K562 (cell line): ENCODE measurements at regions not wholly inside any gene's neighbourhood (a gene's known extent, or its start where the extent isn't known, plus 50 kb on each side); places are given as distances from the start of the nearest gene placed in this dataset.
A peak's percentile ranks its signal among the peaks of the same experiment; 100 is the strongest.

Experiments
- ATAC-seq: fragments of 200-7000 bp; cut with Tn5 transposase; 3 replicates; pipeline ENCODE4 v1.9.1; 2020; ENCODE audit warnings: moderate library complexity
- BruUV-seq: library from RNA; stranded (reverse); fragments of 400-500 nt; replicated peaks from 2 replicates; lab custom pipeline; 2021; lab: Mats Ljungman, UMichigan
- CTCF ChIA-PET: fragments of 300-600 bp; formaldehyde crosslinking; extraction: SDS; loops from one replicate; lab custom pipeline; 2021; ENCODE audit warnings: low intra/inter-chr PET ratio; lab: Yijun Ruan, JAX
- POLR2A ChIA-PET: fragments of 300-600, 350-650 bp; sonication (Branson Sonifier 250); formaldehyde crosslinking; extraction: SDS; loops from one replicate; lab custom pipeline; 2021; ENCODE audit warnings: antibody characterized with exemption, inconsistent platforms; lab: Yijun Ruan, JAX
- DNase-seq, 4 experiments: peaks; one replicate each; pipeline versions ENCODE4 v3.0.0 to v3.0.0-alpha.2; 2011 to 2018; ENCODE audit warnings: low spot score in 3 of 4, mixed read lengths in 3 of 4; ENCODE audit errors: extremely low read depth in 1 of 4
- FAIRE-seq: peaks from 2 replicates; lab custom pipeline; 2011; peaks lifted over from hg19 to GRCh38; lab: Jason Lieb, UNC
- H2AFZ ChIP-seq: 2 replicates; pipeline ENCODE4 v1.6.0; 2011; ENCODE audit warnings: low read depth, low read length, control low read depth, inconsistent platforms
- H3K27ac ChIP-seq: fragments of 200-600 bp; 3 replicates; pipeline ENCODE4 v1.8.0; 2011; ENCODE audit warnings: low read depth, mild to moderate bottlenecking, control low read depth, inconsistent platforms, low read length, moderate library complexity, mixed read lengths; ENCODE audit errors: extremely low read depth
- H3K27me3 ChIP-seq, 2 experiments: fragments of 300-600 bp in 1 of 2; 2 replicates in 1 of 2; 3 replicates in 1 of 2; pipeline versions ENCODE4 v1.6.0 to v1.8.0; 2011; ENCODE audit warnings: inconsistent platforms in 2 of 2, low read length in 2 of 2, mild to moderate bottlenecking in 1 of 2, mixed read lengths in 1 of 2, moderate library complexity in 1 of 2; ENCODE audit not compliant: control insufficient read depth in 2 of 2, insufficient read depth in 2 of 2
- H3K36me3 ChIP-seq: fragments of 300-600 bp; 3 replicates; pipeline ENCODE4 v1.8.0; 2011; ENCODE audit warnings: mild to moderate bottlenecking, low read length, inconsistent platforms; ENCODE audit not compliant: control insufficient read depth, insufficient read depth
- H3K4me1 ChIP-seq, 2 experiments: fragments of 200-600 bp in 1 of 2; replicated peaks in 1 of 2; 2 replicates in 1 of 2; 3 replicates in 1 of 2; pipeline versions ENCODE4 v1.5.1 to v1.8.0; 2011; ENCODE audit warnings: inconsistent platforms in 2 of 2, low read length in 2 of 2, mild to moderate bottlenecking in 1 of 2, mixed read lengths in 1 of 2, moderate library complexity in 1 of 2; ENCODE audit not compliant: control insufficient read depth in 2 of 2, insufficient read depth in 2 of 2
- H3K4me2 ChIP-seq: 2 replicates; pipeline ENCODE4 v1.6.1; 2011; ENCODE audit warnings: low read length, control low read depth, inconsistent platforms, mixed read lengths; ENCODE audit not compliant: insufficient read depth
- H3K4me3 ChIP-seq: fragments of 200-600 bp; sonication (generic), shearing (Covaris generic); 2 replicates; pipeline ENCODE4 v1.5.1; 2016; ENCODE audit warnings: control low read depth, inconsistent platforms
- H3K79me2 ChIP-seq: fragments of 200-600 bp; 3 replicates; pipeline ENCODE4 v1.8.0; 2011; ENCODE audit warnings: low read length, inconsistent platforms; ENCODE audit not compliant: control insufficient read depth, insufficient read depth
- H3K9ac ChIP-seq, 2 experiments: 2 replicates each; pipeline versions ENCODE4 v1.6.0 to v1.6.1; 2011; ENCODE audit warnings: low read depth in 2 of 2, low read length in 2 of 2, control low read depth in 1 of 2, inconsistent platforms in 1 of 2, mild to moderate bottlenecking in 1 of 2, mixed read lengths in 1 of 2; ENCODE audit not compliant: insufficient read depth in 1 of 2
- H3K9me1 ChIP-seq: one replicate; pipeline ENCODE4 v1.6.0; 2011; ENCODE audit warnings: inconsistent platforms, mild to moderate bottlenecking, low read length, moderate library complexity; ENCODE audit not compliant: control insufficient read depth, insufficient read depth
- H3K9me3 ChIP-seq: replicated peaks from 2 replicates; pipeline ENCODE4 v1.5.1; 2011; ENCODE audit warnings: low read depth, low read length, inconsistent platforms; ENCODE audit not compliant: control insufficient read depth, insufficient read depth
- H4K20me1 ChIP-seq: replicated peaks from 2 replicates; pipeline ENCODE4 v1.6.1; 2011; ENCODE audit warnings: low read length, inconsistent platforms, mixed read lengths; ENCODE audit not compliant: control insufficient read depth, insufficient read depth
- CGGBP1 ChIP-seq: fragments of 250-450 bp; sonication (Bioruptor Pico); IDR thresholded peaks from 2 replicates; pipeline ENCODE4 v1.9.0; 2021; ENCODE audit warnings: mild to moderate bottlenecking
- E2F6 ChIP-seq, 2 experiments: IDR thresholded peaks; 2 replicates each; pipeline ENCODE4 v1.6.1; 2011; ENCODE audit warnings: borderline replicate concordance in 1 of 2, control low read depth in 1 of 2, low read depth in 1 of 2, low read length in 1 of 2, mild to moderate bottlenecking in 1 of 2, mixed read lengths in 1 of 2, moderate library complexity in 1 of 2; ENCODE audit not compliant: insufficient read depth in 1 of 2, insufficient read length in 1 of 2, poor library complexity in 1 of 2, severe bottlenecking in 1 of 2; ENCODE audit errors: extremely low read depth in 1 of 2
- ETS2 ChIP-seq: IDR thresholded peaks from 2 replicates; pipeline ENCODE4 v1.6.1; 2016; ENCODE audit warnings: borderline replicate concordance, missing genetic modification characterization, mild to moderate bottlenecking, moderate library complexity, missing compliant biosample characterization; ENCODE audit not compliant: poor library complexity, severe bottlenecking
- FOS ChIP-seq: IDR thresholded peaks from 3 replicates; pipeline ENCODE4 v1.6.1; 2011; ENCODE audit not compliant: insufficient read length; ENCODE audit errors: extremely low read depth
- HDAC8 ChIP-seq: fragments of 450-650 bp; IDR thresholded peaks from 2 replicates; pipeline ENCODE4 v1.6.1; 2016; ENCODE audit warnings: mild to moderate bottlenecking, missing genetic modification characterization, moderate library complexity, missing compliant biosample characterization
- NELFE ChIP-seq: IDR thresholded peaks from 2 replicates; pipeline ENCODE4 v1.6.1; 2011; ENCODE audit warnings: mild to moderate bottlenecking; ENCODE audit not compliant: insufficient read depth, insufficient read length
- POLR3A ChIP-seq: IDR thresholded peaks from 2 replicates; pipeline ENCODE4 v1.6.1; 2011; ENCODE audit warnings: borderline replicate concordance, mild to moderate bottlenecking, moderate library complexity; ENCODE audit not compliant: insufficient read length, insufficient read depth; ENCODE audit errors: extremely low read depth
- RBM39 ChIP-seq: fragments of 200-400 bp; formaldehyde crosslinking; optimal IDR thresholded peaks from 2 replicates; pipeline ENCODE3; 2018; ENCODE audit warnings: low read depth, low read length
- SIN3B ChIP-seq: fragments of 450-650 bp; IDR thresholded peaks from 2 replicates; pipeline ENCODE4 v1.6.1; 2017; ENCODE audit warnings: low read depth, mild to moderate bottlenecking, moderate library complexity
- SRSF3 ChIP-seq: fragments of 200-400 bp; formaldehyde crosslinking; IDR thresholded peaks from 2 replicates; pipeline ENCODE4 v1.6.1; 2016; ENCODE audit warnings: mild to moderate bottlenecking, low read length, moderate library complexity; ENCODE audit not compliant: insufficient read depth
- SRSF7 ChIP-seq: fragments of 200-400 bp; formaldehyde crosslinking; optimal IDR thresholded peaks from 2 replicates; pipeline ENCODE3; 2017; ENCODE audit warnings: mild to moderate bottlenecking, low read depth, low read length
- ZBTB43 ChIP-seq: sonication (generic); formaldehyde crosslinking; IDR thresholded peaks from 2 replicates; pipeline ENCODE4 v1.8.0; 2023; ENCODE audit warnings: mild to moderate bottlenecking, missing genetic modification reagents
- ZNF354B ChIP-seq: fragments of 250-450 bp; sonication (Bioruptor Pico); IDR thresholded peaks from 2 replicates; pipeline ENCODE4 v1.4.0; 2020
- ZNF561 ChIP-seq: fragments of 450-650 bp; formaldehyde crosslinking; conservative IDR thresholded peaks from 2 replicates; pipeline ENCODE4 v1.4.0; 2020; ENCODE audit warnings: mild to moderate bottlenecking, moderate library complexity
- ZNF589 ChIP-seq: fragments of 200-800 bp; sonication (Bioruptor generic); IDR thresholded peaks from 2 replicates; pipeline ENCODE4 v1.6.1; 2016; ENCODE audit warnings: low read depth, missing genetic modification characterization, missing compliant biosample characterization
- WGBS: fragments of 100-300 bp; shearing (Covaris generic); methylation state at CpG from one replicate; pipeline ENCODE4 v1.1.6; 2016; ENCODE audit warnings: low coverage, mixed read lengths; ENCODE audit not compliant: insufficient coverage; ENCODE audit errors: missing lambda C conversion rate; 5-methylcytosine and 5-hydroxymethylcytosine counted together
- in situ Hi-C: fragments of 300-500 bp; cut with MboI; formaldehyde crosslinking; loops from 4 replicates; pipeline ENCODE4 v1.15.0; 2018; ENCODE audit warnings: inconsistent platforms, mixed read lengths
- intact Hi-C: fragments of 100-400 bp; cut with micrococcal nuclease; formaldehyde crosslinking; loops from 2 replicates; pipeline ENCODE4 v1.14.2; 2022

GRCh38 chr7:140275069-140275965, 98.5 kb upstream of the KDM7A start (continued):
- TF ChIP-seq NELFE (no peak), RBM39 (no peak), ZNF354B (CRISPR knock-in tag) (peak; percentile 10; the same call in 1 of the 2 replicates), ETS2 (tag) (no peak), ZNF561 (CRISPR knock-in tag) (no peak), ZBTB43 (no peak)

- ATAC-seq: no peak
- H3K4me1 ChIP-seq: peaks cover 16 to 18% of the 10 kb centered on the region in 2 experiments
- H3K79me2 ChIP-seq: no peaks in the 10 kb centered on the region
- DNase-seq: peak in 1 of 4 experiments; percentile 9
- H3K4me2 ChIP-seq: no peak overlapping the region
- no peaks in the 10 kb centered on the region for H3K36me3 ChIP-seq
- POLR2A ChIA-PET: interaction anchor here (2.6 kb wide), 1 partner anchor 9 kb away, joined by 10 read pairs; no protein-coding TSS in a partner anchor
- H3K27ac ChIP-seq: no peak overlapping the region
- H3K9me1 ChIP-seq: no peaks in the 10 kb centered on the region
- no peak for TF ChIP-seq FOS
- TF ChIP-seq CGGBP1 (CRISPR knock-in tag): no peak
- TF ChIP-seq POLR3A: no peak
- no peak for TF ChIP-seq SRSF7
- no peak for TF ChIP-seq ZNF589
- TF ChIP-seq SIN3B: no peak
- TF ChIP-seq E2F6 (IDR thresholded peaks at IDR 0.05; ENCODE audit: borderline replicate concordance in 1 of 2, extremely low read depth in 1 of 2, insufficient read depth in 1 of 2, insufficient read length in 1 of 2, low read depth in 1 of 2, low read length in 1 of 2, poor library complexity in 1 of 2, severe bottlenecking in 1 of 2): no peak
- TF ChIP-seq SRSF3: no peak
- no peak for TF ChIP-seq ZNF561 (CRISPR knock-in tag)
- TF ChIP-seq HDAC8 (tag): no peak
- in situ Hi-C loops: no loop called here
- peak overlapping the region in 1 of 2 experiments; percentile 65; a peak in 2 of 4 replicates for H3K9ac ChIP-seq
- H3K27me3 ChIP-seq: no peaks in the 10 kb centered on the region
- intact Hi-C loops: no loop called here
- FAIRE-seq: no peak
- 83% methylated on average over 8 of the region's 8 CpGs for WGBS
- H2AFZ ChIP-seq: no peak overlapping the region
- 0 out of 2 replicates have a peak, but pooled peaks cover 3% of the 10 kb centered on the region for H3K9me3 ChIP-seq
- no peak overlapping the region for H3K4me3 ChIP-seq
- no peaks in the 10 kb centered on the region for H4K20me1 ChIP-seq
- CTCF ChIA-PET: no interaction called here
- no TSS peak for BruUV-seq
Measured at GRCh38 chr7:140273417-140273816, 96.6 kb upstream of the KDM7A start.
